ENCODE measurements at regions not wholly inside any gene's neighbourhood (a gene's known extent, or its start where the extent isn't known, plus 50 kb on each side); places are given as distances from the start of the nearest gene placed in this dataset.

GRCh38 chr12:97005174-97005573 lies 98.1 kb downstream of the NEDD1 start:
- Histone ChIP-seq H3K27me3 (ENCODE audit: insufficient read depth, poor library complexity, severe bottlenecking) (peaks cover 3% of the 10 kb centered on the region), H3K27ac (replicated peaks) (no peak overlapping the region), H3K4me3 (replicated peaks; ENCODE audit: insufficient read depth, low read length) (no peak overlapping the region)
- no peak for DNase-seq (ENCODE audit: low read depth in 1 of 2, low spot score in 1 of 2)
- TF ChIP-seq POLR2AphosphoS5 (IDR thresholded peaks at IDR 0.05; ENCODE audit: low read depth), result no peak
- no peak for TF ChIP-seq CTCF (IDR thresholded peaks at IDR 0.05; ENCODE audit: insufficient read depth, low read length)
- no peak for TF ChIP-seq GABPA (IDR thresholded peaks at IDR 0.05; ENCODE audit: low read depth)
- TF ChIP-seq REST (IDR thresholded peaks at IDR 0.05; ENCODE audit: insufficient replicate concordance, low read depth), result no peak
- TF ChIP-seq SPI1 (IDR thresholded peaks at IDR 0.05; ENCODE audit: borderline replicate concordance, low read depth), result no peak

GRCh38 chr12:97005646-97006045 lies 98.6 kb downstream of the NEDD1 start:
- TF ChIP-seq CTCF (IDR thresholded peaks at IDR 0.05; ENCODE audit: insufficient read depth, low read length), result no peak
- TF ChIP-seq POLR2AphosphoS5 (IDR thresholded peaks at IDR 0.05; ENCODE audit: low read depth), result no peak
- no peak for TF ChIP-seq GABPA (IDR thresholded peaks at IDR 0.05; ENCODE audit: low read depth)
- no peak for TF ChIP-seq SPI1 (IDR thresholded peaks at IDR 0.05; ENCODE audit: borderline replicate concordance, low read depth)
- TF ChIP-seq REST (IDR thresholded peaks at IDR 0.05; ENCODE audit: insufficient replicate concordance, low read depth), result no peak
- no peak overlapping the region for H3K27ac ChIP-seq (replicated peaks)

GRCh38 chr12:97006585-97006984 lies 99.5 kb downstream of the NEDD1 start:
- DNase-seq (ENCODE audit: low read depth in 1 of 2, low spot score in 1 of 2), result no peak
- Histone ChIP-seq H3K27me3 (ENCODE audit: insufficient read depth, poor library complexity, severe bottlenecking) (peaks cover 3% of the 10 kb centered on the region), H3K27ac (replicated peaks) (no peak overlapping the region), H3K4me3 (replicated peaks; ENCODE audit: insufficient read depth, low read length) (no peak overlapping the region)
- TF ChIP-seq REST (IDR thresholded peaks at IDR 0.05; ENCODE audit: insufficient replicate concordance, low read depth) (no peak), CTCF (IDR thresholded peaks at IDR 0.05; ENCODE audit: insufficient read depth, low read length) (no peak), POLR2AphosphoS5 (IDR thresholded peaks at IDR 0.05; ENCODE audit: low read depth) (no peak), GABPA (IDR thresholded peaks at IDR 0.05; ENCODE audit: low read depth) (no peak), SPI1 (IDR thresholded peaks at IDR 0.05; ENCODE audit: borderline replicate concordance, low read depth) (no peak)

More at GRCh38 chr12:97005646-97006045, 98.6 kb downstream of the NEDD1 start:
- H3K4me3 ChIP-seq (replicated peaks; ENCODE audit: insufficient read depth, low read length), result no peak overlapping the region
- peaks cover 3% of the 10 kb centered on the region for H3K27me3 ChIP-seq (ENCODE audit: insufficient read depth, poor library complexity, severe bottlenecking)
- DNase-seq (ENCODE audit: low read depth in 1 of 2, low spot score in 1 of 2), result no peak
